GM10266 (cell line): ENCODE measurements at regions not wholly inside any gene's neighbourhood (a gene's known extent, or its start where the extent isn't known, plus 50 kb on each side); places are given as distances from the start of the nearest gene placed in this dataset.

Experiments
- DNase-seq: peaks from one replicate; pipeline ENCODE4 v3.0.0; 2012; ENCODE audit errors: extremely low spot score
- CTCF ChIP-seq: IDR thresholded peaks from 2 replicates; pipeline ENCODE4 v1.5.1; 2012; ENCODE audit warnings: mild to moderate bottlenecking, low read depth; ENCODE audit not compliant: control insufficient read depth, insufficient read depth; ENCODE audit errors: missing control alignments

- TF ChIP-seq CTCF: no peak
- DNase-seq: no peak
These were observed 175.3 kb downstream of the C11orf87 start for GRCh38 chr11:109597336-109597735.

- no peak for DNase-seq
- no peak for TF ChIP-seq CTCF
These were observed 182.8 kb downstream of the C11orf87 start for GRCh38 chr11:109604481-109605400.

GRCh38 chr11:109606256-109606655 is 184.3 kb downstream of the C11orf87 start:
- DNase-seq: no peak
- no peak for TF ChIP-seq CTCF

- no peak for TF ChIP-seq CTCF
- no peak for DNase-seq
These were observed 187.6 kb downstream of the C11orf87 start for GRCh38 chr11:109609454-109610185.

- no peak for DNase-seq
- no peak for TF ChIP-seq CTCF
These were observed 190.5 kb downstream of the C11orf87 start for GRCh38 chr11:109612496-109612895.

GRCh38 chr11:109619498-109619897 is 197.5 kb downstream of the C11orf87 start:
- no peak for TF ChIP-seq CTCF
- DNase-seq: no peak

GRCh38 chr11:109629734-109630133 is 207.7 kb downstream of the C11orf87 start:
- no peak for TF ChIP-seq CTCF
- DNase-seq: no peak
